Osteoblast (primary cell): ENCODE measurements at regions not wholly inside any gene's neighbourhood (a gene's known extent, or its start where the extent isn't known, plus 50 kb on each side); places are given as distances from the start of the nearest gene placed in this dataset.

Source experiments
- DNase-seq: peaks from one replicate; pipeline ENCODE4 v3.0.0; 2011; ENCODE audit warnings: low spot score, mixed read lengths; ENCODE audit not compliant: insufficient read length; ENCODE audit errors: missing footprints
- H2AFZ ChIP-seq: 2 replicates; pipeline ENCODE4 v1.6.0; 2011; ENCODE audit warnings: mild to moderate bottlenecking, low read length
- H3K27ac ChIP-seq: 2 replicates; pipeline ENCODE4 v1.5.1; 2011; ENCODE audit warnings: mild to moderate bottlenecking, low read depth, low read length, moderate library complexity
- H3K27me3 ChIP-seq: 2 replicates; pipeline ENCODE4 v1.6.0; 2012; ENCODE audit warnings: mild to moderate bottlenecking, control low read depth, inconsistent platforms, low read length, moderate library complexity; ENCODE audit not compliant: insufficient read depth
- H3K36me3 ChIP-seq: 2 replicates; pipeline ENCODE4 v1.5.1; 2011; ENCODE audit warnings: mild to moderate bottlenecking, low read length, control low read depth, moderate library complexity; ENCODE audit not compliant: insufficient read depth
- H3K4me1 ChIP-seq: 2 replicates; pipeline ENCODE4 v1.5.1; 2011; ENCODE audit warnings: mild to moderate bottlenecking, low read length, control low read depth, moderate library complexity; ENCODE audit not compliant: insufficient read depth
- H3K4me2 ChIP-seq: 2 replicates; pipeline ENCODE4 v1.6.0; 2011; ENCODE audit warnings: mild to moderate bottlenecking, low read length; ENCODE audit not compliant: insufficient read depth
- H3K4me3 ChIP-seq: fragments of 200-600 bp; sonication (generic); 3 replicates; pipeline ENCODE4 v1.5.1; 2012; ENCODE audit warnings: mild to moderate bottlenecking, low read length, inconsistent platforms; ENCODE audit not compliant: insufficient read depth
- H3K79me2 ChIP-seq: 2 replicates; pipeline ENCODE4 v1.6.0; 2012; ENCODE audit warnings: mild to moderate bottlenecking, low read length, control low read depth, inconsistent platforms; ENCODE audit not compliant: insufficient read depth
- H3K9me3 ChIP-seq: 2 replicates; pipeline ENCODE4 v1.5.1; 2011; ENCODE audit warnings: low read depth, low read length, control low read depth
- H4K20me1 ChIP-seq: 2 replicates; pipeline ENCODE4 v1.6.0; 2012; ENCODE audit warnings: mild to moderate bottlenecking, low read length, control low read depth; ENCODE audit not compliant: insufficient read depth
- CTCF ChIP-seq: IDR thresholded peaks from 2 replicates; pipeline ENCODE4 v1.5.1; 2011; ENCODE audit warnings: mild to moderate bottlenecking, low read depth, low read length, moderate library complexity; ENCODE audit errors: extremely low read depth

GRCh38 chr15:61299075-61299763 lies 70.1 kb upstream of the RORA start:
- DNase-seq, result no peak
- Histone ChIP-seq H3K27ac (no peak overlapping the region), H3K4me3 (no peak overlapping the region), H3K4me2 (no peak overlapping the region), H3K36me3 (no peaks in the 10 kb centered on the region), H2AFZ (no peak overlapping the region), H3K79me2 (no peaks in the 10 kb centered on the region), H3K9me3 (no peaks in the 10 kb centered on the region), H3K4me1 (no peaks in the 10 kb centered on the region), H4K20me1 (no peaks in the 10 kb centered on the region), H3K27me3 (no peaks in the 10 kb centered on the region)
- no peak for TF ChIP-seq CTCF

- H3K4me2 ChIP-seq, result no peak overlapping the region
- H3K27me3 ChIP-seq, result no peaks in the 10 kb centered on the region
- no peak overlapping the region for H3K4me3 ChIP-seq
- H3K9me3 ChIP-seq, result no peaks in the 10 kb centered on the region
- H3K79me2 ChIP-seq, result no peaks in the 10 kb centered on the region
- DNase-seq, result no peak
- TF ChIP-seq CTCF, result no peak
- H2AFZ ChIP-seq, result no peak overlapping the region
- H3K27ac ChIP-seq, result no peak overlapping the region
- no peaks in the 10 kb centered on the region for H4K20me1 ChIP-seq
- no peaks in the 10 kb centered on the region for H3K4me1 ChIP-seq
- H3K36me3 ChIP-seq, result no peaks in the 10 kb centered on the region
These were observed 66.1 kb upstream of the RORA start for GRCh38 chr15:61295239-61295638.

DNA sequence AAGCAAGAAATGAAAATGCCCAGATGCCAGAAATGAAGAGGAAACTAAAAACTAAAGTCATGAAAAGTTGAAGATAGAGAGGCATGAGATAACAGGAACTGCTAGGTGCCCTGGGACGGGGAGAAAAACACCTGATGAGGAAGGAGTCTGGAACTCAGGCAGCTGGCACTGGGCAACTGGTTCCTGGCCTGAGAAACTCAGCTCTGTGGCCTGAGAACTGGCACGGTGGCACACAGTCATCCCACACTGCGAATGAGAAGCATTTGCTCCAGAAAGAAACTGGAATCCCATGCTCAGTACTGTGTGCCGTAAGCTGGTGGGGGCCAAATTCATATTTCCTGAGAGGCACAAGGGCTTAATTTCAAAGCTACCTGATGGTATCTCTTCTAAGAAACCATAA lies 53.6 kb upstream of the RORA start:
- Histone ChIP-seq H3K4me3 (no peak overlapping the region), H3K4me1 (no peaks in the 10 kb centered on the region), H3K27me3 (peaks cover 5% of the 10 kb centered on the region), H2AFZ (no peak overlapping the region), H3K4me2 (no peak overlapping the region), H3K79me2 (no peaks in the 10 kb centered on the region), H3K27ac (no peak overlapping the region), H3K9me3 (no peaks in the 10 kb centered on the region), H4K20me1 (no peaks in the 10 kb centered on the region), H3K36me3 (no peaks in the 10 kb centered on the region)
- TF ChIP-seq CTCF, result no peak
- no peak for DNase-seq

GRCh38 chr15:61281328-61281727 lies 52.2 kb upstream of the RORA start:
- Histone ChIP-seq H4K20me1 (no peaks in the 10 kb centered on the region), H3K27ac (no peak overlapping the region)
- TF ChIP-seq CTCF, result no peak

More at GRCh38 chr15:61281328-61281727, 52.2 kb upstream of the RORA start:
- no peaks in the 10 kb centered on the region for H3K4me1 ChIP-seq
- H3K79me2 ChIP-seq, result no peaks in the 10 kb centered on the region
- H3K36me3 ChIP-seq, result no peaks in the 10 kb centered on the region
- H3K4me2 ChIP-seq, result no peak overlapping the region
- peaks cover 5% of the 10 kb centered on the region for H3K27me3 ChIP-seq
- no peak overlapping the region for H2AFZ ChIP-seq
- H3K9me3 ChIP-seq, result no peaks in the 10 kb centered on the region
- H3K4me3 ChIP-seq, result no peak overlapping the region
- DNase-seq, result no peak
